Activated CD4-positive, alpha-beta T cell treated with anti-CD3 and anti-CD28 coated beads, Interleukin-2, amount 10 ng/mL, durations not matched to agents 24 days and 14 days (primary cell): ENCODE measurements at regions not wholly inside any gene's neighbourhood (a gene's known extent, or its start where the extent isn't known, plus 50 kb on each side); places are given as distances from the start of the nearest gene placed in this dataset.

Experiments
- DNase-seq: peaks from one replicate; pipeline ENCODE4 v3.0.0; 2022
- H3K27ac Mint-ChIP-seq: one replicate; pipeline ENCODE4 v1.8.0; 2022; ENCODE audit warnings: mild to moderate bottlenecking, mixed read lengths
- H3K27me3 Mint-ChIP-seq: one replicate; pipeline ENCODE4 v1.8.0; 2022; ENCODE audit warnings: mixed read lengths
- H3K36me3 Mint-ChIP-seq: one replicate; pipeline ENCODE4 v1.8.0; 2022; ENCODE audit warnings: low read depth, mild to moderate bottlenecking, mixed read lengths
- H3K4me1 Mint-ChIP-seq: one replicate; pipeline ENCODE4 v1.8.0; 2021; ENCODE audit warnings: mixed read lengths
- H3K4me3 Mint-ChIP-seq: one replicate; pipeline ENCODE4 v1.8.0; 2022; ENCODE audit warnings: mild to moderate bottlenecking, moderate library complexity, mixed read lengths
- H3K9me3 Mint-ChIP-seq: one replicate; pipeline ENCODE4 v1.8.0; 2021; ENCODE audit warnings: mixed read lengths
- intact Hi-C: fragments of 100-400 bp; cut with micrococcal nuclease; formaldehyde crosslinking; loops from one replicate; pipeline ENCODE4 v1.15.1; 2023

DNA sequence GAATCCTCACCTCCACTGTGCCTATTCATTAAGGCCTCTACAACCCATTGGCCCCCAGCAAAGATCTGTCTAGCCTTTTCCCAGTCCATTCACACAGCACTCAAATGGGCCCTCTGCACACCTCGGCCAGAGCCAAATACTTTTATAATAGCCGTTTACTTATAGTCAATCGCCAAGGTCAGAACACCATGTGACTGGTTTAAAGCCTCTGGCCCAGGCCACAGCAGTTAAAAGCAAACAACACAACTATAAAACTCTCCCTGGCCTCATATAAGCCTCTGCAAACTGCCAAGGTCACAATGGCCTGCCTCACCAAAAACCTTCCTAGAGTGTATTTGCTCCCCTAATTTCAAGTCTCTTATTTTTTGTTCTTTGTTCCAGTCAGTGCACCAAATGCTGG, 562.6 kb downstream of the CAAP1 start:
- H3K27me3 Mint-ChIP-seq: no peaks in the 10 kb centered on the region
- H3K36me3 Mint-ChIP-seq: no peaks in the 10 kb centered on the region

DNA sequence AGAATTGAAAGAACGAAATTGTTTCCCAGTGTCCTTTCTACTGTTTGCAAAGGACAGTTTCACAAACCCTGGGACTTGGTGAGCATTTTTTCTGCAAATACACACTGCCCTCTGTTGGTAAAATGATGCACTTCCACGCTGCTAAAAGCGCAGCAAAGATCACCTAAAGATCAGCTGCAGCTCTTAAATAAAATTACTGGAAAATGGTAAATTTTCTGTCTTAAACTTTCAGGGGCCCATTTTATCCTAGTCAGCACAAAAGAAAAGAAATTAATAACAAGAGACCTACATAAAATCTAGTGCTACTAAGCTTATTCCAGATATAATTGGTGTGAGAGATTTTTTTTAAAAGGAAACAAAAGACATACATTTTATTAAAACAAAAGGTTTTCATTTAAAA, 566.0 kb downstream of the CAAP1 start:
- DNase-seq: peak; percentile 61
- intact Hi-C loops: loop anchor here (2.0 kb wide), 1 partner anchor 362 kb away; no protein-coding TSS in a partner anchor
- Mint-ChIP-seq H3K27ac (no peak overlapping the region), H3K27me3 (no peaks in the 10 kb centered on the region), H3K36me3 (no peaks in the 10 kb centered on the region), H3K4me1 (no peaks in the 10 kb centered on the region), H3K4me3 (no peak overlapping the region), H3K9me3 (no peaks in the 10 kb centered on the region)

More for the DNA sequence above, 562.6 kb downstream of the CAAP1 start:
- intact Hi-C loops: no loop called here
- Mint-ChIP-seq H3K4me3 (no peak overlapping the region), H3K4me1 (no peaks in the 10 kb centered on the region), H3K9me3 (no peaks in the 10 kb centered on the region), H3K27ac (no peak overlapping the region)
- DNase-seq: no peak

DNA sequence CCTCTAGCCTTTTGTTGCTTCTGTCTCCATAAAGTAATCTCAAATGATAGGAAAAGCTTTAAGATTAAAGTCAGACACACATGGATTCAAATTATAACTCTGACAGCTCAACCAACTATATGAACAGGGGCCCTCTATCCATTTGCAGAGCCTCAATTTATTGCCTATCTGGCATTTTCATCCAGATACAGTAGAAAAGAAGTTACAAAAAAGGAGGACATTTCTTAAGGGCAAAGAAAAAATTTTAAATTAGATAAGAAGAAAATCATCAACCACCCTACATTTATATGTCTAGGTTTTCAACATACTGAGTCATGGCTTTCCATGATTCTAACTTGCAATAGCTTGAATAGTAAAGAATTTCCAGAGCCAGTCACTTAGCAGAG, 567.2 kb downstream of the CAAP1 start:
- DNase-seq: no peak
- Mint-ChIP-seq H3K4me3 (no peak overlapping the region), H3K9me3 (no peaks in the 10 kb centered on the region), H3K36me3 (no peaks in the 10 kb centered on the region), H3K4me1 (no peaks in the 10 kb centered on the region), H3K27me3 (no peaks in the 10 kb centered on the region), H3K27ac (no peak overlapping the region)
- intact Hi-C loops: no loop called here

DNA sequence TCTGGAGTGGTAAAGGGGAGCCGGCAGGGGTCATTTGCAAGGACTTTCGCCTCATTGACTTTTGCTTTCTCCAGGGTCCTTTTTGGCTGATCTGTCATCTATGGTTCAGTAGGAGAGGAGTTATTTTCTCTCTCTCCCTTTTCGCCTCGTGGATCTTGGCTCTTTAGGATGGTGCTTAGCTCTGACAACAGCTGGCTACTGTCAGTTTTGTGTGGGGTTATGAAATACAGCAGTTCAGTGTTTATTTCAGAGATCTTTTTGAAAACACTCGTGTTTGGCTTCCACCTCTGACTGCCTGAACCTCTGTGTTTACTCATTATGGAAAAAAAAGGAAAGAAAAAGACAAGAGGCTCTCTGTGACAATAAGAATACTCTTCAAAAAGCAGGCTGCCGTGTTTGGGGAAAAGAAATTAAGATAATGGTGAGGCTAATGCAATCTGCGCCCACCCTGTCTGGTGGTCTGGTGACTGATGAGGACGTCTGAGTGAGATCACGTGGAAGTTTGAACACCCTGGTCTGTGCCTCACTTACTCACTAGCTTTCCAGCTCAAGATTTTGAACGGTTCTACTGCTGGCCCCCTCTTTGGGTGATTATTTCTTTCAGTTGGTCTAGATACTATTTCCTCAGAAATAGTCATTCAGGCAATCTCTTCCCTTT, 567.7 kb downstream of the CAAP1 start:
- no peaks in the 10 kb centered on the region for H3K4me1 Mint-ChIP-seq
- no peaks in the 10 kb centered on the region for H3K36me3 Mint-ChIP-seq
- no peak for DNase-seq
- H3K27me3 Mint-ChIP-seq: no peaks in the 10 kb centered on the region
- H3K9me3 Mint-ChIP-seq: no peaks in the 10 kb centered on the region
- no peak overlapping the region for H3K4me3 Mint-ChIP-seq
- intact Hi-C loops: no loop called here
- H3K27ac Mint-ChIP-seq: no peak overlapping the region

DNA sequence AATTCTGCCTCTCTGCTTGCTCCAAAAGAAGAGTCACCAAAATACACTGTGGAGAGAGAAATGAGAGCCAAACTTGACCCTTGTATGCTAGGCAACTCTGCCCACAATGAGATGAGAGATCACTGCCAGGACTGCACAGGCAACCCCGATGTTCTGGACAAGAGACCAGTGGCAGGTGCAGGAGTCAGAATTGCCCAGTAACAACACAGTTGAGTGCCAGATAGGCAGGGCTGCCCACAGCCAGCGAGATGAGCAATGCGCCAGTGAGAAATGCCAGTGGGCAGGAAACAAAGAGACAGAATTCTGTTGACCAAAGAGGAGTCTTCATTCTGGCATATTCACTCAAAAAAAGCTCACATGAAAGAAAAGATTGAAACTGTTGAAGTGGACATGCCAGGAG, 570.7 kb downstream of the CAAP1 start:
- Mint-ChIP-seq H3K9me3 (no peaks in the 10 kb centered on the region), H3K36me3 (no peaks in the 10 kb centered on the region), H3K4me3 (no peak overlapping the region), H3K4me1 (no peaks in the 10 kb centered on the region), H3K27ac (no peak overlapping the region), H3K27me3 (no peaks in the 10 kb centered on the region)
- intact Hi-C loops: no loop called here
- no peak for DNase-seq

DNA sequence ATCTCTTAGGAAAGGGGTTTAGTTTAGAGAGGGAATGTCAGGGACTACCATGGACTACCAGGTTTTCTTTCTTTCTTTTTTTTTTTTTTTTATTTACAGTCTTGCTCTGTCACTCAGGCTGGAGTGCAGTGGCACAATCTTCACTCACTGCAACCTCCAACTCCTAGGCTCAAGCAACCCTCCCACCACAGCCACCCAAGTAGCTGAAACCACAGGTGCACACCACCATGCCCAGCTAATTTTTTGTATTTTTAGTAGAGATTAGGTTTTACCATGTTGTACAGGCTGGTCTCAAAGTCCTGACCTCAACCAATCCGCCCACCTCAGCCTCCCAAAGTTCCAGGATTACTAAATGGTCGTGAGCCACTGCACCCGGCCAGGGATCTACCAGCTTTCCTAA, 572.7 kb downstream of the CAAP1 start:
- Mint-ChIP-seq H3K36me3 (no peaks in the 10 kb centered on the region), H3K4me1 (no peaks in the 10 kb centered on the region), H3K27me3 (no peaks in the 10 kb centered on the region), H3K9me3 (no peaks in the 10 kb centered on the region), H3K4me3 (no peak overlapping the region), H3K27ac (no peak overlapping the region)
- DNase-seq: no peak
- intact Hi-C loops: no loop called here

DNA sequence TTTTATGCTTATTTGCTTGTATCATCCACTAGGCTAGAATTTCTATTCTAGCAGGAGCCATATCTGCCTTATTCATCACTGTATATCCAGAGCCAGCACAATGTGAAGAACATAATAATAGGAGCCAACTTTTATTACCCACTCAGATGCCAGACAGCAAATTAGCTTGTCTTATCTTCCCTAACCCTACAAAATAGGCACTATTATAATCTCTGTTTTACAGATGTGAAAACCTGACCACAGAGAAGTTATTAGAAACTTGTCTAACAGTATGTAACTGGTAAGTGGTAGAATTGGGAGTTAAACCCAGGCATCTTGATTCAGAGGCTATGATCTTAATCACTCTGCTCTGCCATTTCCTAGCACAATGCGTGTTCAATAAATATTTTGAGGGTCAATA, 579.5 kb downstream of the CAAP1 start:
- H3K36me3 Mint-ChIP-seq: no peaks in the 10 kb centered on the region
- H3K4me1 Mint-ChIP-seq: no peaks in the 10 kb centered on the region
- H3K27me3 Mint-ChIP-seq: no peaks in the 10 kb centered on the region
- H3K27ac Mint-ChIP-seq: no peak overlapping the region
- no peak for DNase-seq
- H3K9me3 Mint-ChIP-seq: peaks cover 5% of the 10 kb centered on the region
- H3K4me3 Mint-ChIP-seq: no peak overlapping the region
- intact Hi-C loops: no loop called here

DNA sequence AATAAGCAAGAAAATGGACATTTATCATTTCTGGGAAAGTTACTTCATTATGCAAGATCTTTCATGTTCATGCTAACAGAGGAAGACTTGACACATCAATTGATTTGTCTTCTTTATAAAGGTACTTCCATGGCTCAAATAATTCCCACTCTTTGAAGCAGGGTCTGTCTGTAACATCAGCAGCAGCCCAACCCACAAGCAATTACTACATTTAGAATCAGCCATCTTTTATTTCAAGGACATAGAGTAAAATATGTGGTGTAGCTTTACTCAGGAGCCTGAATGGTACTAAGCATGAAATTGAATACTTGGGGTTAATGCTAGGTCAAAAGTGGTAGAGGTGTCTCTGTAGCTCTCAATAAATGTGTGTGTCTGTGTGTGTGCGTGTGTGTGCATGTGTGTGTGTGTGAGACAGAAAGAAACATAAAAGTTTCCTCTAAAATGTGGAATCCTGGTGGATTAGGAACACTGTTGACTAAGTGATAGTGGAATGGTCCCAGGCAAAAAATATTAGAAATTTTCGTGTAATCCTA, 581.1 kb downstream of the CAAP1 start:
- no peak overlapping the region for H3K27ac Mint-ChIP-seq
- no peaks in the 10 kb centered on the region for H3K4me1 Mint-ChIP-seq
- H3K4me3 Mint-ChIP-seq: no peak overlapping the region
- intact Hi-C loops: no loop called here
- H3K36me3 Mint-ChIP-seq: no peaks in the 10 kb centered on the region
- no peaks in the 10 kb centered on the region for H3K27me3 Mint-ChIP-seq
- H3K9me3 Mint-ChIP-seq: peaks cover 5% of the 10 kb centered on the region
- DNase-seq: no peak

DNA sequence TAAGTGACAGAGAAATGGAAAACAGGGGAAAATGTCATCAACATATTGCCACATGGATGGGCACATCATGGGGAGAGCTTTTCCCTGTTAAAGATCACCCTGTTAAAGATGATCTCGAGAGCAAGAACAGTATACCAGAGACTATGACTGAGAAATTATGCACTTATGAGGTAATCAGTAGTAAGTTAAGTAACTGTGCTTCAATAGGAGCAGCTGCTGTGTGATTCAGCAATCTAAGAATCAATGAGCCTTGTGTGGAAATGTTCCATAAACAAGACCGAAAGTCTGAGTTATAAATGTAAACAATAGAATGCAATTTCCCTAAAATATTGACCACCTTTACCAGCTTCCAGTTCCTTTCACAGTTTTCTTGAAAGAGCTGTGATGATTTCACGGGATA, 582.3 kb downstream of the CAAP1 start:
- H3K4me3 Mint-ChIP-seq: no peak overlapping the region
- peaks cover 5% of the 10 kb centered on the region for H3K9me3 Mint-ChIP-seq
- intact Hi-C loops: no loop called here
- no peak overlapping the region for H3K27ac Mint-ChIP-seq
- no peaks in the 10 kb centered on the region for H3K4me1 Mint-ChIP-seq
- DNase-seq: no peak
- no peaks in the 10 kb centered on the region for H3K27me3 Mint-ChIP-seq
- no peaks in the 10 kb centered on the region for H3K36me3 Mint-ChIP-seq

DNA sequence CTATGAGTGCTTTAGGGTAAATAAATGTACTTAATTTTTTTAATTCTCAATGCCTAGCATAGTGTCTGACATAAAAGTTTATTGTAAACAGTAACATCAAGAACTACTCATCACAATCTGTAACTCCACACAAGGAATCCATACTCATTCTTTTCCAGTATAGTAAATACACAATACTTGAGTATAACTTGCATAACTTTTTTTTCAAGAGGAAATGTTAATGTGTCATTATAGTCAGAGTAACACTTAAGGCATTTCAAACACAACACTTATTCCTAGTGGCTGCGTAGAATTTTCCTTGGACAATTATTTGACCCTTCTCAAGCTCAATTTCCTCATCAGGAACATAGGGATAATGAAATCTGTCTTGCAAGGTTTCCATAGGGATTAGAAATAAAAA, 584.3 kb downstream of the CAAP1 start:
- intact Hi-C loops: no loop called here
- no peaks in the 10 kb centered on the region for H3K4me1 Mint-ChIP-seq
- no peaks in the 10 kb centered on the region for H3K36me3 Mint-ChIP-seq
- peaks cover 5% of the 10 kb centered on the region for H3K9me3 Mint-ChIP-seq
- H3K27me3 Mint-ChIP-seq: no peaks in the 10 kb centered on the region
- no peak overlapping the region for H3K4me3 Mint-ChIP-seq
- no peak for DNase-seq
- H3K27ac Mint-ChIP-seq: no peak overlapping the region

DNA sequence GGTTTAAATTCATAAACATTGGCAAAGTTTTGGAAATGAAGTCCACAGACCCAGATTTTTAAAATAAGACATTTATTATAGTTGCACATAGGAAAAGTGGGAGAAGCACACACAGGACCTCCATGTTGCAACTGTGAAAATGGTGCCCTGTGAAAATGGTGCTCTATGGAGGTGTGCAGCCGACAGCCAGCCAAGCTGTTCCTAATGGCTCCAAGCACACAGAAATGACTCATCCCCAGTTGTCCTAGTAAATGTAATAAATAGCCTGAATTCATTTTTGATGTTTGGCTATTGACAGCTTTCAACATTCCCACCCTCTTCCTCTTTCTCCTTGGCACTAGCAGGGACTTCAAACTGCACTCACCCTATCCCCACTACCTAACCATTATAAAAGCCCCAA, 590.9 kb downstream of the CAAP1 start:
- H3K27ac Mint-ChIP-seq: no peak overlapping the region
- H3K27me3 Mint-ChIP-seq: no peaks in the 10 kb centered on the region
- DNase-seq: no peak
- H3K4me1 Mint-ChIP-seq: no peaks in the 10 kb centered on the region
- H3K4me3 Mint-ChIP-seq: no peak overlapping the region
- intact Hi-C loops: no loop called here
- H3K36me3 Mint-ChIP-seq: no peaks in the 10 kb centered on the region
- no peaks in the 10 kb centered on the region for H3K9me3 Mint-ChIP-seq

DNA sequence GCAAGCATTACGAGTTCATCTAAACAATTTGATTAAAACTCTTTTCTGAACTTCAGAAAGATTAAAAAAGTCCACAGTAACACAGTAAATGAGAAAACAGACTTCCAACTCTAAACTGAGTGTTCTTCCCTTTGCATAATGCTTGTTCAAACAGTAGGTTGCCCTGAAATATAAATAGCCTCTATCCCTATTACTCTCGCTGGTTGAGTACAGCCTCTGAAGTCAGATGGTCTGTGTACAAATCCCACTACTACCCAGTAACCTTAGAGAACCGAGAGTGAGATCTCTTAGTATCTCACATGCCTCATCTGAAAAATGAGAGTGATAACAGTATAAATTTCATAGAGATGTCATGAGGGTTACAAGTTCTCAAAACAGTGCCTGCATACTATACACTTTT, 591.6 kb downstream of the CAAP1 start:
- Mint-ChIP-seq H3K4me1 (no peaks in the 10 kb centered on the region), H3K36me3 (no peaks in the 10 kb centered on the region), H3K27me3 (no peaks in the 10 kb centered on the region), H3K4me3 (no peak overlapping the region), H3K9me3 (no peaks in the 10 kb centered on the region), H3K27ac (no peak overlapping the region)
- intact Hi-C loops: no loop called here
- DNase-seq: no peak

DNA sequence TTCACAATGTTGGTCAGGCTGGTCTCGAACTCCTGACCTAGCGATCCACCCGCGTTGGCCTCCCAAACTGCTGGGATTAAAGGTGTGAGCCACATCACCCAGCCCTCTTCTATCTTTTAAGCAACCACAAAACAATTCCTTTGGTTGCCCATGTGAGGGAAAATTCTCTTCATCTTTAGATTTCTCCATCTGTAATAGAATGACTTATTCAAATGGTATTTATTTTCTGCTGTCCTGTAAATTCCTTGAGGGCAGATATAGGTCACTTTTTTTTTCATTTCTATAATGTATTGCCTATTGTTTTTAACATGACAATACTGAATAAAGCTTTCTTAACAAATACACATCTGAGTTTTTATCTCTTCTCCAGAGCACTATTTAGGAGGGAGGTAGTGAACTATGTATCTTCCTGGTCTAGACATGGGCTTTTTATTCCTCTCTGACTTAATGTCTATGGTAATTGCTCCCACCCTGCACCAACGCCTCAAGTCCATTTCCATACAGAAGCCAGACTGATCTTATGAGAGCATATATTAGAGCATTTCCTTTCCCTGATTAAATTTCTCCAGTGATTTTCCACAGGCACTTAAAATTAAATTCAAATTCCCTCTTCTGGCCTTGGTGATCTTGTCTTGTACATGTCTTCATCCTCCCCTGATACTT, 595.6 kb downstream of the CAAP1 start:
- Mint-ChIP-seq H3K27me3 (no peaks in the 10 kb centered on the region), H3K27ac (no peak overlapping the region), H3K9me3 (no peaks in the 10 kb centered on the region), H3K4me1 (no peaks in the 10 kb centered on the region), H3K36me3 (no peaks in the 10 kb centered on the region), H3K4me3 (no peak overlapping the region)
- DNase-seq: no peak
- intact Hi-C loops: no loop called here

DNA sequence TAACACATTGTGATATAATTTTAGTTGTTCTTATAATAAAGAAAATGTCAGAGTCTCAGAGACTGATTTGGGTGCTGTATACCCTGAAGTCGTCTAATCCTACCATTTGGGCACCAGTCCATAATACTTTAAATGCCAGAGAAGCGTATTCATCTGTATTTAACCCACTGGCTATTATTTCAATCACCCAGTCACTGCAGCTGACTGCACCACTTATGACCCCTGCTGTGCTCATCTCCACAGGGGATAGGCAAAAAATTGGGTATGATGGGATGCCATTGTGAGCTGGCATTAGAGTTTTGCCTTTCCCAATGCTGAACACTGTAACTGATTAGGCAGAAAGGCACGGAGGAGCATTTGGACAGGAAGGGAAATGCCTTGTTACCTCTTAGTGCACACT, 599.7 kb downstream of the CAAP1 start:
- no peak overlapping the region for H3K4me3 Mint-ChIP-seq
- H3K27ac Mint-ChIP-seq: no peak overlapping the region
- no peaks in the 10 kb centered on the region for H3K4me1 Mint-ChIP-seq
- no peaks in the 10 kb centered on the region for H3K27me3 Mint-ChIP-seq
- no peak for DNase-seq
- H3K36me3 Mint-ChIP-seq: no peaks in the 10 kb centered on the region
- intact Hi-C loops: no loop called here
- peaks cover 8% of the 10 kb centered on the region for H3K9me3 Mint-ChIP-seq
